GM04503 (cell line): ENCODE measurements at regions not wholly inside any gene's neighbourhood (a gene's known extent, or its start where the extent isn't known, plus 50 kb on each side); places are given as distances from the start of the nearest gene placed in this dataset.

Source experiments
- DNase-seq: peaks from one replicate; pipeline ENCODE4 v3.0.0-alpha.2; 2012; ENCODE audit warnings: low read depth

DNA sequence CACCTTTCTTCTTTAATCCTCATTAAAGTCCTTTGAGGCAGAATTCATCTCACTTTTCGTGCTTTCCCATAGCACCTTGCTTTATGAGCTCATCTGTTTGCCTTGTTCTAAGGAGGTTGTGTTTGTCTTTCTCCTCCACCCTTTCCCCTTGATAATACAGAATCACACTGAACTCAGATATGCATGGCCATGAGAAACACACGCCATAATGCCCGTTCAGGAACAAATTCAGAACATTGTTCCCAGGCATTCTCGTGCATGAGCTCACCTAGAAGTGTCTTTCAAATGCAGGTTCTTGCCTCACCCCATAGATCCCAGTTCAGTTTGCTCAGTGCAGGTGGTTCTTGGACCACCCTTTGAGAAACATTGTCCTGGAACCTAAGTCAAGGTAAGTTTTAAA is 71.1 kb downstream of the TMEM114 start:
- no peak for DNase-seq

DNA sequence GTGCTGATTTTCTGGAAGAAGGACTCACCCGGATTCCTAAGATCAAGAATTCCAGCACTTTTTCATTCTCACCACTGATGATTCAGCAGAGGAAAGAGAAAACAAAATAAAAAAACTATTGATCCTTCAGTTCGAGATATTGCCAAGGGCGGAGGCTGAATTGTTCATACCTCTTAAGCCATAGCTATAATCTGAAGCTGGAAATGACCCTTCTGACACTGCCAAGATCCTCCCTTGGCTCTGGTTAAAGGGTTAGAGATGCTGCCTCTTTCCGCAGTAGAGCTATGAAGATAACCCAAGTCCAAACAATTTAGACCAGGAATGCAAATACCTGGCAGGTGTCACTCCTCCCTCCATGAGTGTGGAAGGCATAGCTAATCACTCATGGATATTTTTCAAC is 73.0 kb downstream of the TMEM114 start:
- DNase-seq = no peak

DNA sequence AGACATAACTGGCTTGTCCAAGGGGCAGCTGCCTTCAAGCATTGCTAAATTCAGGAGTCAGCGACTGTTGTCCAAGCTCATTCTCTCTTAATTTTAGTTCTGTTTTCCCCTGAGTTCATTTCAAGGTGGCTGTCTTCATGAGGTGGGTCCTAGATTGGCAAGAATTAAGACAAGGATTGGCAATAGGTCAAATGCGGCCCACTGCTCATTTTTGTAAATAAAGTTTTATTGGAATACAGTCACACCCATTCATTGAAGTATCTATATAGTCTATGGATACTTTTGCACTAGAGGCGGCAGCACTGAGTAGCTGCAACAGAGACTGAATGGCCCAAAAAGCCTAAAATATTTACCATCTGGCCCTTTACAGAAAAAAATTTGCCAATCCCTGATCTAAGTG is 73.8 kb downstream of the TMEM114 start:
- no peak for DNase-seq

DNA sequence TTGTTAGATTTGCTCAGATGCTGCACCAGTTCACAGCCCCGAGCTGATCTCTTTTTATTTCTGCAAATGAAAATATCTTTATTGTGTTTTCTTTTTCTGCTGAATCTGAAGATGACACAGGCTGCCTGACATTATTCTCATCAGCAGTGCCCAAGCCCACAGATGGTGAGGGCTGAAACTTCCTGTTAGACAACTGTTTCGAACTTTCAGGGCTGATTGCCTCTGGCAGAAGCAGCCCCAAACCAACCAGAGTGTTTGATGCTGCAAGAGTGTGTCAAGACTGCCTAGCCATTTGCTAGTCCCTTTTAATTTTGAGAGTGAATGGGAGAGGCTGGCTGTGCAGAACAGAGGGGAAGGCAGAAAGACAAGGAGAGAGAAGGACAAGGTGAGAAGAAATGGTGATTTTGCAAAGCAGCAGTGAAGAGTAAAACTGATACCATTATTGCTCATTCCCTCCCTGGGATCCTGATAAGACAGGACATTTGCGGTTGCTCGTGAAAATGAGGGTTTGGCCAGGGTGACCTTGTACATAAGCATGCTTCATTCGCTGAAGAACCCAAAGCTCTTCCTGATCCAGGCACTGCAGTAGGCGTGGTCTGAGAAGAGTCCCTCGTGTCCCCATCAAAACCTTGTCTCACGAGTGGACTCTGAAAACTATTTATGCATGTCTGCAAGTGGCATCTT is 77.2 kb downstream of the TMEM114 start:
- no peak for DNase-seq

DNA sequence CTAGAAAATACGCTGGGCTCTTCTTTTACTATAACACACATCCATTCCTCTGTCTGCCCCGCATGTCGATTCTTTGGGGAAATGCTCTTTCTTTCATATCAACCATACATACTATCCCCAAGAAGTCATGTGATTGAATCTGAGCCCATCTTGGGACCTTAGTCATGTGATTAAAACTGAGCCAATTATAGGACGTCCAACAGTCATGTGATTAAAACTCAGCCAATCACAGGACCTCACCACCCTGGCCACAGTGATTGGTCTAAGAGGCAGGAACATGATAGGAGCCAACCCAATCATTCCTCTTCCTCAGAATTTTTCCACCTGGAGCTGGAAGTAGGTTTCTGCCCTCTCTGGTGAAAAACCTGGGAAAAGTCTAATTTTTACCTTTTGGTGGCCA is 78.8 kb downstream of the TMEM114 start:
- no peak for DNase-seq

DNA sequence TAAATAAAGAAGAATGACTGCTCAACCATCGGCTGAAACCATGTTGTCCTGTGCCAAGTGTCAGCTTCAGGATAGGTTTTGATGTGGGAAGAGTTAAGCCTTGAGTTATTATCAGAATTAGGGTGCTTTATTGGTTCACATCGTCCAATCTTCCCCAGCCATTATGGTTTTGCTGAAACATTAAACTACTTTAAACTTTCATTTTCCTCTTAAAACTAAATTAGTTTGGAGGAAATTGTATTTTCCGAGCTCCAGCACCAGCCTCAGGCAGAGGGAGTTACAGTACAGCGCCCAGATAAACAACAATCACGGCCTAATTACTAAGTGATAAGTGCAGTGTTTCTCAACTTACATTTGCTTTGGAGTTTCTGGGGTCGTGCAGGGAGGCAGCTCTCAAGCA is 80.2 kb downstream of the TMEM114 start:
- no peak for DNase-seq

DNA sequence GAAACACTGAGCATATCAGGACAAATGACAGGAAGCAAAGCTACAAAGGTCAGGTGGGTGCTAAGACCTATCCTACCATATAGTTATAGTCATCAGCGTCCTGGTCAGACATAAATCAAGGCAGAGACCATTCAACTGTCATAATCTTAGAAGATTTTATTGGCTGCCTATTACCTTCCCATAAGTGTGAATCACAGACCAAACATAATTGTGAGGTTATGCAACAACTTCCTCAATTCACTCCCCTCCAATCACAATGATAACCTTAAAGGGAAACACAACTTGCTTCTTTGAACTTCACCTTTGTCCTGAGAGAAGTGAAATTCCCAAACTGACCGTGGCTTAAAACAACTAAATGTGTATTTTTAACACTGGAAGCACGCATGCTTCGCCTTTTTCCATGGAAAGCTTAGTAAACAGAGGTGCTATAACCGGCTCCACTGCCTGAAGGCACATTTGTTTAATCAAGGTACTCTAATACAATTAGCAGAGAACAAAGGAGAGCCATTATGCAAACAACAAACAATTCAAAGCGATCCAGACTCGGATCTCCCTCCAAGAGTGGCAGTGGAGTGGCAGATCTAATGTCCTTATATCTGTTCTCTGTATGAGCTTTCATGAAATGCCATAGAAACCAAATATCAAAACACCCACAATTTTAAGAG is 84.9 kb downstream of the TMEM114 start:
- DNase-seq = no peak

DNA sequence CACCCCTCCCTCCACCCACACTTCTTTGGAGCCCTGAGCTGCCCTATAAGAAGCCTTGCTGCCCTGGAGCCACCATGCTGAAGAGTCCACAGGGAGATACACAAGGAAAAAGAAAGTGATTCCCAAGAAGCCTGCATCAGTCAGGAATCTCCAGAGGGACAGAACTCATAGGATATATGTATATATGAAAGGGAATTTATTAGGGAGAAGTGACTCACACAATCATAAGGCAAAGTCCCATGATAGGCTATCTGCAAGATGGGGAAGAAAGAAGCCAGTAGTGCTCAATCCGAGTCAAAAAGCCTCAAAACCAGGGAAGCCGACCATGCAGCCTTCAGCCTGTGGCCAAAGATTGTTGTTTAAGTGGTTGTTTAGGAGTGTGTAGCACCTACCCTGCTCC is 87.9 kb downstream of the TMEM114 start:
- DNase-seq = no peak

DNA sequence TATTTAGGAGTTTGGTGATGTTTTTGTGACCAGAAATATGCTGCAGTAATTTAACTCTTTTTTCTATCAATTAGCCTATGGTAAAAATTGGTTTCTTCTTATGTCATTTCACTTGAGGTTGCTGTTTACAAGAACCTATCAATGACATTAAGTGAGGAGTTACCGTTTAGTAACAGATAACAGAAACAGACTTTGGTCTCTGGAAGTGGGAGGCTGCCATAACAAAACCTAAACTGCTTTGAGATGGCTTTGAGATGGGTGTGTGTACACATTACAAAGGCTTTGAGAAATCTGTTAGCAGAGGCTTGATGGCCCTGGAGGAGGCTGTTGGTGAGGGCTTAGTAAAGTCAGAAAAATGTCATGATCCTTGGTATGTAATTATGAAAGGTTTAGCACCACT is 90.0 kb downstream of the TMEM114 start:
- DNase-seq = no peak

DNA sequence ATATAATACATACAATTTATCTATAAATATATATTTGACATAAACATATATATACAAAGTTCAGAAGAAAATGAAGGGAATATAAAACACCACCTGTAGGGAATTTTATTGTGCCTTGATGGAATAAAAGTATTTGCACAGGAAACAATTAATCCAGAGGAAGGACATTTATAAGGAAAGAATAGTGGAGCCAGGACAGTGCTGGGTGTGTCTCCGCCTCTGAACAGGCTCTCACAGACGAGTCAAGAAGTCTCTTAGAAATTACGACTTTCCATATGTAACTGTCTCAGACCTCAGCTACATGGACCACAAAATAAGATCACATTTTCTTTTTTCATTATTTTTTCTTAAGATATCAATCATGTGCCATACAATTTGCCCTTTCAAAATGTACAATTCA is 93.9 kb downstream of the TMEM114 start:
- DNase-seq = no peak

DNA sequence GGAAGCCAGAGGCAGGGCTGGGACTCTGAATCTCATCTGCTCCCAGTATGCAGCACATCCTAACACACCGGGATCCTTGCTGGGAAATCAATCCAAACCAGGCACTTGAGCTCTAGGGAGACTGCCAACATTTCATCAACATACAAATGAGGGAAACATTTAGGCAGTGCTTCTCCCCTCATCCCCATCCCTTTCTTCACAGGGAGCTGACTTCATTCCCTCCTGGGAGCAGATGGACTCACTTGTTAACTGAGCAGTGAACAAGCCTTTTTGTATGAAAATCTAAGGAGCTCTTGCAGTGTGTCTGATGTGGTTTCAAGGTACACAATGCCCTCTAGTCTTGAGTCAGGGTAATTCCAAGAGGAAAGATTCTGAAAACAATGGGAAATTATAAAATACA is 96.3 kb downstream of the TMEM114 start:
- DNase-seq = no peak

DNA sequence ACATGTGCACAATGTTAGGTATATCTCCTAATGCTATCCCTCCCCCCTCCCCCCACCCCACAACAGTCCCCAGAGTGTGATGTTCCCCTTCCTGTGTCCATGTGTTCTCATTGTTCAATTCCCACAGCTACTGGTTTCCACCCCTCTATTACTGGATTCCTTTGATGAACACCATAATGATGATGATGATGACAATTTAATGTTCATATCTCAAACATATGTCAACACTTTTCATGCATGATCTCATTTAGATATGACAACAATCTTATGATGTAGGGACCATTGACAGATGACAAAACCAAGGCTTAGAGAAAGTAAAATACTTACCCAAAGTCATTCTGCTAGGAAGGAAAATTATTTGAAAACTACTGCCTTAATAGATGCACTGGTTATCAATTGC is 97.6 kb downstream of the TMEM114 start:
- DNase-seq = no peak

DNA sequence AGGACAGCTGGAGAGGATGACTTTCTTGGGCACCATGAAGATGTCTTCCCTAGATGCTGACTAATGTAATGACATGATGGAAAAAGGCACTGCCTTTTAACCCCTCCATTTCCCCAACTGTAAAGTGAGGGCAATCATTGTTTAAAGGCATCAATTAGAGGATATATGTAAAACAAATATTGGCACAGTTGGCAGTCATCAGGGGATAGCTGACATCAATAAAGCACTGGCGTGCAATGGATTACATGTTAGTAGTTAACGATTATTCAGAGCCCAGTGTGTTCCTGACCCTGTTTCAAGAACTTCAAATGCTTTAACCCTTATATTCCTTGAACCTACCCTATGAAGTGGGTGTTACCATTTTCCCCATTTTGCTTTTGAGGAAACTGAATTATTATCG is 100.7 kb downstream of the TMEM114 start:
- no peak for DNase-seq

DNA sequence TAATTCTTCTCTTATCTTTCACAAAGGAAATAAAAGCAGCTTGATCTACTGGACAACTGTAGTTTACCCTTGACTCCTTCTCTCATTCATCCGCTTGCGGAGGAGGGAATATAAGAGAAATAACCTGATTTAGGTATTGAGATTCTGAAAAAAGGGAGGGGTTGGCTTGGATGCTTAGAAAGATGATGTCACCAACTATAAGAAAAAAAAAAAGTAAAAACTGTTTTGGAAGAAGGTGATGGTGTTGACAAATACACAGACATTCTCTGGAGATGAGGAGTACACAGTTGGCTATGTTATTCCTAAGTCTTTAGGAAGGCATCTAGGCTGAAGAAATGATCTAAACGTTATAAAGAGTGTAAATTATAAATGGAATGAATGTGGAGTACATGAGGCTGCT is 103.3 kb downstream of the TMEM114 start:
- no peak for DNase-seq

DNA sequence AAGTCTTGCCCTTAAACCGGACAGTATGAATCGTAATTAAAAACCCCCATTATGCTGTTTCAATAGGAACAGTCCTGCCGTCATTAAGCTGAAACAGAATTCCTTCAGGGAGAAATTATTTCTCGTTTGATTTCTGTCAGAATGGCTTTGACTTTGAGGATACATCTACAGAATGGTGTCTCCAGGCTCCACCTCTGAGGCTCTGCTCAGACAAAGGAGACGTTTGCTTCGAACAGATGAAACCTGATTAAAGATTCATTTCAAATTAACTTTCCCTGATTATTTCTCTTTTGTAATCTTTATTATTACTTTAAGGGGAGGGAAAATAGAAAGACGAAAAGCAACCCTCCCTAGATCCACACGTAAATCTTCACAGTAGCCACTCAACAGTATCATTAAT is 106.9 kb downstream of the TMEM114 start:
- no peak for DNase-seq

DNA sequence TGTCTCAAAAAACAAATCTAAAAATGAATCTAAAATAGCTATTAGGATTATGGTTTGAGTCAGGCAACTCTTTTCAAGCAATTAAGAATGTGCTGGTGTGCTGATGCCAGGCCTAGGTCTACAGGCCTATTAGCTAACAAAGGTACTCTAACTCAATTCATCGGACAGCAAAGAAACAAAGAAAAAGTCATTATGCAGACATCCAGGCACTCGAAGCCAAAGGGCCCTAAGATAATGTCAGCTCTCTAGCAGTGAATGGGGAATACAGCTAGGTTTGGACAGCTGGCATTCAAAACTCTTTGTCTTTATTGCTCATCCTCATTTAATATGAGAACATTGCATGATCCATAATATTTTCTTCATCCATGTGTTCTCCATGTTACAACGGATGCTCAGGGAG is 108.5 kb downstream of the TMEM114 start:
- no peak for DNase-seq

DNA sequence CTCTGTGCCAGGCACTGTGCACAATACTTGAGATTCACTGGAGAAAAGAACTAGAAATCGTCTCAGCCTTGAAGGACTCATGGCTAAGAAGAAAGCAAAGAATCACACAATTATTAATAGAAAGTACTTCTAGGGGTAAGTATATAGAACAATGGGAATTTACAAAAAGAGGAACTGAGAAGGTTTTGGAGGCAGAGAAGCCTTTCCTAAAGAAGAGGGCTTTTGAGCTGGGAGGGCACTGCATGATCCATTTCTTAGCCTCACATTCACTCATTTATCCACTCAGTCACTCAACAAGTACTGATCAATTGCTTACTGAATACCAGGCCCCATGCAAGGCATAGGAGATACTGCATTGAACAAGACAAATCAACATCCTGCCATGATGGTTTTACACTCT is 113.5 kb downstream of the TMEM114 start:
- no peak for DNase-seq

DNA sequence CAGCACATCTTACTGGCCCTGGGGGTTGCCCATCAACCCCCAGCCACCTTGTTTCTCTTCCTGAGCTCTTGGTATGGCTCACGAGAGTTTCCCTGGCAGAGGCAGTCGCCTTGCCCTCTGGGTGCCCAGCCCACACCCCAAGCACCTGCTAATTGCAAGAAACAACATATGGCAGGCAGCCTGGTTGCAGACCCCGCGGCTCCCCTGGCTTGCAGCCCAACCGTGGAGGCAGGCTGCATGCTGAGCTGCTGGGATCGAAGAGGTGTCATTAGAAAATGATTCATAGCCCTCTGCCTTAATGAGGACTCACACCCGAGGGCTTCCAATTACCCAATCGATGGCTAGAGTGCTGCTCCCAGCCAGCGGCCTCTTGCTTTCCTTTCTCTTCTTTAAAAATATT is 115.7 kb downstream of the TMEM114 start:
- no peak for DNase-seq

DNA sequence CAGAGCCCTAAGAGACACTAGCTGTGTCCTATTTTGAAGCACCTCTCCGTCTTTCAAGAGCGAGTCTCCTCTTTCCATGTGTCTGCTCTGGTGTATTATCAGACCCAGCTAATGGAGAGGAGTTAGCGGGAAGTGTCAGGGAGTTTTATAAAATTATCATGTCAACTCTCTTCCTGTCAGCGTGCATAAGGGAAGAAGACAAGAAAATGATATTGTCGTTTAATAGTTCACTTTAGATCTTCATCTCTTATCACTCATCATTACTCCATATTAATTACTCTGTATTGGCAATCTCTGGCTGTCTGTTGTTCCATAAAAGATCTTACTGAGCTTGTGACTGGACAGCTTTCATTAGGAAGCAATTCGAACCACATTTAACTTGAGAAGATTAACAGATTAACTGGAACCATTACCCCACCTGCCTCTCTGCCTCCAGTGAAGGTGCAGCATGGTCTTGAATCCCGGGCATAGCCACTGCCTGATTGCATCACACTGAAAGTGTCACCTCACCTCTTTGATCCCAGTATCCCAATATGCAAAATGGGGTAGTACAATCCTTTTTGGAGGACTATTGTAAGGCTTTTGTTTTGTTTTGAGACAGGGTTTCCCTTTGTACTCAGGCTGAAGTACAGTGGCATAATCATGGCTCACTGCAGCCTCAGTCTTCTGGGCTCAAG is 121.1 kb downstream of the TMEM114 start:
- DNase-seq = no peak

DNA sequence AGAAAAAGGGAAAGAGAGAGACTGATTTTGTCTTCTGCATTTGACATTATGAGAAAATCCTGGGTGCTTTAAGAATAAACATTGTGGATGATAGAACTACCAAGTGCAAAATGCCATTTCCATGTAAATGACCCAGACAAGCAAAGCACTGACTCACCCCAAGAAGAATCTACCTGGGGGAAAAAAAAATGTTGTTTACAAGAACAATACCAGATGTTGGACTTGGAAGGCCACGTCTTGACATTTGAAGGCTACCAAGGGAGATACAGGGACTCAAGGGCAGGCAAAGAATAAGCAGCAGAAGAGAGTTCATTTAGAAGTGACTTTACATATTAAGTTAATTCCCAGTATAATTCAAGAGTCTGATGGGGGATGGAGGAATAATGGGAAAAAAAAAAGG is 125.3 kb downstream of the TMEM114 start:
- DNase-seq = no peak

DNA sequence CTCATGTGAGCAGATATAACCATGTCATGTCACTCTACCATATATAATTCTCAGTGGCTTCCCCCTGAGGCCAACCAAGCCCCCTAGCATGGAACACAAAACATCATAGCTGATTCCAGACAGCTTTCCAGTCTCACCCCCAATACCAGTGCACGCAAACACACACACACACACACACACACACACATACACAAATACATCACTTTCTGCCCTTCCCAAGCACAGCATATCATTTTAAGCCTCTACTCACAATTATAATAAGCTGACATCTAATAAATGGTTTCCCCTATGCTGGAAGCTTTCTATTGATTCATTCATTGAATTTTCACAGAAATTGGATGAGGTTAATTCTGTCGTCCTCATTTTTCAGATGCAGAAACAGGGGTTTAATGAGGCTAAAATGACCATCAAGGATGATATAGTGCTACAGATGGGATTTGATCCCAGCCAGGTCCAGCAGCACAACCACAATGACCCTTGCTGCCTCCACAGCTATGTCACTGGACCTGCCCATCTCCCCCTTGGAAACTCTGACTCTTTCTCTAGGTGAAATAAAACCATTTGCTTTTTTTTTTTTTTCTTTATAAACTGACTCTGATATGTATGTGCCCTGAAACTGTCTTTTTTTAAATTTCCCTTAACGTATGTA is 131.1 kb downstream of the TMEM114 start:
- DNase-seq = no peak

DNA sequence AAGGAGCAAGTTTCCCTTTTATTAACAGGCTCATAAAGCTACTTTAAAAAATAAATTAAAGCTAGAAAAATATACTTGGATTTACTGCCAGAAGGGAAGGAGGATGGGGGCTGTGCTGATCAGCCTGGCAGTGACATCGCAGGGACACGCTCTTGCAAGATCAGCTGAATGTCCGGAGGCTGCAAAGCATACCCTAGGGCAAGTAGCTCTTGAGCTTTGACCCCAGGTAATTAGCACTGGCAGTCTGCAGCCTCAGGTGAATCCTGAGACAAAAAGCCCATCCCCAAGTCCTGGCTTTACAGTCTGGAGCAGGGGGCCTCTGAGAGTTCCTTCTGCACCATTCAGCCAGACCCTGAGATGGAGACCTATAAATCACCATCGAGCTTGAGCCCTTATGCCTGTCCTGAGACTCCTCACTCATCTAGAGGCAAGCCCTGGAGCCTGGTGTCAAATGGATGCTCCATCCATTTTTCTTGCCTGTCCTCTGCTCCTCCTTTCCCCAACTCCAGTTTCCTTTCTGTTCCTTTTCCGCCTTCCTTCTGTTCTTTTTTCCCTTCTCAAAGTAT is 131.7 kb downstream of the TMEM114 start:
- DNase-seq = no peak

DNA sequence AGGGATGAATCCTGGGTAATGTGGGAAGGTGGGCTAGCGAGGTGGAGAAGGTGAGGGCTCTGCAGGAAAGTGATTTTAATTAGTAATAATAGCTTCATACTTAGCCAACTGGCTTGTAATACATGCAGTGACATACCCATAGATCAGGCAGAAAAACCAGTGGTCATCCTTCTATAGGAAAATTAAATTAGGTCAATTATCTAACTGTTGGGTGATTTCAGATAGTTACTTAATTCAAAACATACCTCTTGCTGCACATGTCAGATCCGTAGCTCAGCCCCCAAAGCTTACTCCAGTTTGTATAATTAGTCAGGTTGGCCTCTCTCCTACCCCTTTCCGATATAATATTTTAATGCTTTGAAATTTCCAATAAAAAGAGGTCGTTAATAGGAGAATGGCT is 137.0 kb downstream of the TMEM114 start:
- DNase-seq = no peak
